AG04449 (cell line): ENCODE measurements at regions not wholly inside any gene's neighbourhood (a gene's known extent, or its start where the extent isn't known, plus 50 kb on each side); places are given as distances from the start of the nearest gene placed in this dataset.
"Not testable (repeated sequence)": the region's sequence is repeated elsewhere in the genome, so short reads cannot be mapped to it uniquely, and the experiment has no call there.

Experiments used
- CTCF ChIA-PET: fragments of 350-600 bp; formaldehyde crosslinking; extraction: SDS; loops from one replicate; lab custom pipeline; 2021; ENCODE audit warnings: antibody characterized with exemption; lab: Yijun Ruan, JAX
- POLR2A ChIA-PET: fragments of 400-600, 350-600 bp; formaldehyde crosslinking; extraction: SDS; loops from one replicate; lab custom pipeline; 2020; ENCODE audit warnings: antibody characterized with exemption, inconsistent platforms; lab: Yijun Ruan, JAX
- DNase-seq: peaks from one replicate; pipeline ENCODE4 v3.0.0-alpha.2; 2010; ENCODE audit warnings: low read depth, low spot score
- H3K4me3 ChIP-seq: 2 replicates; pipeline ENCODE4 v1.5.1; 2011; ENCODE audit warnings: low read depth, mild to moderate bottlenecking, control low read depth, low read length
- TF ChIP-seq, protein P1 (sequence below): IDR thresholded peaks from one replicate; pipeline ENCODE4 v1.5.1; 2011; ENCODE audit warnings: mild to moderate bottlenecking, moderate library complexity, low read length, control low read depth, inconsistent platforms; ENCODE audit not compliant: insufficient read depth; ENCODE audit errors: missing control alignments

DNA sequence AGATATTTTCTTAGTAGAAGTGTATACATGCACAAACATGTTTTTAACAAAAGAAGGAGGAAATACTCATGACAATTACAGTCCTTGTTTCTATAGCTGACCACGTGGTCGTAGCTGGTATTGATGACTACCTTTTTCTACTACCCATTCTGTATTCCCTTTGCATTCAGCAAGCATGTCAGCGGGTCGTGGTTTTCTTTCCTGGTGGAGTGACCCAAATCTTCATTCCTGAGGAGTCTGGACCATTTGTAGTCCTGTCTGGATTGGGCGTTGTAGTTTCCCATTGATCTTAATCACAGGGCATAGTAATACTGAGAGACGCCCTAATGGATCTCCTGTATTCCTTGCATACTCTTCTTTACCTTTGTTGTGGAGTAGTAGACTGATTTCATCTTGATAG lies 472.1 kb upstream of the RGS6 start:
- DNase-seq: no peak
- ChIA-PET POLR2A (no interaction called here), CTCF (no interaction called here)
- TF ChIP-seq, protein P1, sequence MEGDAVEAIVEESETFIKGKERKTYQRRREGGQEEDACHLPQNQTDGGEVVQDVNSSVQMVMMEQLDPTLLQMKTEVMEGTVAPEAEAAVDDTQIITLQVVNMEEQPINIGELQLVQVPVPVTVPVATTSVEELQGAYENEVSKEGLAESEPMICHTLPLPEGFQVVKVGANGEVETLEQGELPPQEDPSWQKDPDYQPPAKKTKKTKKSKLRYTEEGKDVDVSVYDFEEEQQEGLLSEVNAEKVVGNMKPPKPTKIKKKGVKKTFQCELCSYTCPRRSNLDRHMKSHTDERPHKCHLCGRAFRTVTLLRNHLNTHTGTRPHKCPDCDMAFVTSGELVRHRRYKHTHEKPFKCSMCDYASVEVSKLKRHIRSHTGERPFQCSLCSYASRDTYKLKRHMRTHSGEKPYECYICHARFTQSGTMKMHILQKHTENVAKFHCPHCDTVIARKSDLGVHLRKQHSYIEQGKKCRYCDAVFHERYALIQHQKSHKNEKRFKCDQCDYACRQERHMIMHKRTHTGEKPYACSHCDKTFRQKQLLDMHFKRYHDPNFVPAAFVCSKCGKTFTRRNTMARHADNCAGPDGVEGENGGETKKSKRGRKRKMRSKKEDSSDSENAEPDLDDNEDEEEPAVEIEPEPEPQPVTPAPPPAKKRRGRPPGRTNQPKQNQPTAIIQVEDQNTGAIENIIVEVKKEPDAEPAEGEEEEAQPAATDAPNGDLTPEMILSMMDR: no peak
- H3K4me3 ChIP-seq: no peak overlapping the region

DNA sequence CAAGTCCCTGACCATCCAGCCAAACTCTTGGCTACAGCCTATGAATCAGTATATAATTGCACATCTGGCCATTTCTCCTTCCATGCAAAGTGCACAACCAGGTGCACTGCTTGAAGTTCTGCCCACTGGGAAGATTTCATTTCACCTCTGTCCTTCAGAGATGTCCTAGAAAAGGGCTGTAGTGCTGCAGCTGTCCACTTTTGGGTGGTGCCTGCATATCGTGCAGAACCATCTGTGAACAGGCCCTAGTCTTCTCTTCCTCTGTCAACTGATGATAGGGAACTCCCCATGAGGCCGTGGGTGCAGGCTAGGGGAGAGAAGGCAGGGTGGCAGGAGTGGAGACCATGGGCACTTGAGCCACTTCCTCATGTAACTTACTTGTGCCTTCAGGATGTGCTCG lies 470.6 kb upstream of the RGS6 start:
- H3K4me3 ChIP-seq, CTCF ChIA-PET, DNase-seq, POLR2A ChIA-PET: not testable (repeated sequence)

DNA sequence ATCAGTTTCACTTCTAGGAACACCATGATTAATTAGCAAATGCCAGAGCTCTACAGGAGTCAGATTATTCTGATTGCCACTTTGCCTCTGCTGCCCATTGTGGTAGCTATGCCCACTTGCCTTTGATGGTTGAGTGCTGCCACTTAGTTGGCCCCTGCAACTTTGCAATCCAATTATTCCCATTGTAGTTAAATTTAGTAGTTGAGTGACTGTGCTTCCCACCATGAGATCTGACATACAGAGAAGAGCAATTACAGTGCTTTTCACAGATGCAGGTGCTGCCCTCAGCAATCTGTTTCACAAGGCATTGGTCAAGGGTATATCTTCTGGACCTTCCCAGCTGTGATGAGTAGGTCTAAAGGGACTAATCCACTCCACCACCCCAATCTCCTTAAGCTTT lies 468.4 kb upstream of the RGS6 start:
- POLR2A ChIA-PET: no interaction called here
- no peak for DNase-seq

DNA sequence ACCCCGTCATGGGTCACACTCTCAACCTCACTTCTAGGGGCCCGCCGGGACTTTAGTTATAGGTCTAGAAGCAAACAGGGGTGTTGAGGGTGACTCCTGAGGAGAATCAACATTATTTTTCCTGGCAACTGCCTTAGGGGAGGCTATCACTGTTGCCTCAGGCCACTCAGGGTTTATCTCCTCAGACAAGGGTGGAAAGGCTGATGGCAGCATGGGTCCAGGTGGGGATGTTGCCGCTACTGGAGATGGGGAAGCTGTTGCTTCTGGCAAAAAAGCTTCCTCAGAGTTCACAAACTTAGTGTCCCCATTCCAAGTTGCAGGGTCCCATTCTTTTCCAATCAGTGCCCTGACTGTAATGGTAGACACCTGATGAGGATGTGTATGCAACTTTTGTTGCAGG lies 467.4 kb upstream of the RGS6 start:
- POLR2A ChIA-PET: no interaction called here
- TF ChIP-seq, protein P1: no peak
- no peak overlapping the region for H3K4me3 ChIP-seq
- no peak for DNase-seq
- CTCF ChIA-PET: interaction anchor here (0.5 kb wide), 1 partner anchor 108 kb away, joined by 3 read pairs; no protein-coding TSS in a partner anchor

More for the DNA sequence above, 468.4 kb upstream of the RGS6 start:
- TF ChIP-seq, protein P1: no peak
- H3K4me3 ChIP-seq: no peak overlapping the region
- CTCF ChIA-PET: no interaction called here

DNA sequence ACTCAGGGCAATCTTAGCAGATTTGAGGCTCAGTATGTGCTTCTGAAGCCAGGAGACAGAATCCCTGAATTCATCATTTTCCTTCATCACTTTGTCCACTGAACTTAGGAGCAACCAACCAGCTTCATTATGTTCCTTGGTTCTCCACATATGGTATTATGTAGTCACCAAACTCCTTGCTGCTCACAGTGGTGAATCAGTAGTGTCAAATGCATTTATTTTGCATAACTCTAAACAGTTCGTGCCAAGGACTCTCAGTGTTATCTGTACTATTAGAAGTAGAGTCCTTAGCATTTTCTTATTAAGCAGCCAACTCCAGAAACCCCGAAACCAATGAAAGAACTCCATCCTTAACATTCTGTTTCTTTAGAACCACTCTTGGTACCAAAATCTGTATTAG lies 466.9 kb upstream of the RGS6 start:
- CTCF ChIA-PET: interaction anchor here (0.5 kb wide), 1 partner anchor 108 kb away, joined by 3 read pairs; no protein-coding TSS in a partner anchor
- POLR2A ChIA-PET: no interaction called here
- TF ChIP-seq, protein P1: no peak
- DNase-seq: no peak
- H3K4me3 ChIP-seq: no peak overlapping the region

DNA sequence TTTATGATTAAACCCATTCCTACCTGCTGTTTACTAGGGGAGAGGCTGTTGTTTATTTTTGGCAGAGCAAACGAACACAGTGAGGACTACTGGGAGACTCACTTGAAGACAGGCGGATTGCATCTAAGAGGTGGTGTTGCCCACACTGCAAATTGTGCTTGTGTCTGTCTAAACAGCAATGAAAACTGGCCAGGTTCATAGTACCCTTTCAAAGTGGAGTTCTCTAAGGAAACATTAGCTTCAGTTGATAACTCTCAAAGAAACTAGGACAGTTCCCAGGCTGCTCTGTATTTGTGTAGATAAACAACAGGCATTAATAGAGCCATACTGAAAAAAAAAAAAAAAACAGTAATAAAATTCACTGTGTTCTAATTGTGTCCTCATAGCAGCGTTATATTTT lies 466.0 kb upstream of the RGS6 start:
- POLR2A ChIA-PET: no interaction called here
- DNase-seq: no peak
- no peak overlapping the region for H3K4me3 ChIP-seq
- CTCF ChIA-PET: no interaction called here
- TF ChIP-seq, protein P1: no peak

DNA sequence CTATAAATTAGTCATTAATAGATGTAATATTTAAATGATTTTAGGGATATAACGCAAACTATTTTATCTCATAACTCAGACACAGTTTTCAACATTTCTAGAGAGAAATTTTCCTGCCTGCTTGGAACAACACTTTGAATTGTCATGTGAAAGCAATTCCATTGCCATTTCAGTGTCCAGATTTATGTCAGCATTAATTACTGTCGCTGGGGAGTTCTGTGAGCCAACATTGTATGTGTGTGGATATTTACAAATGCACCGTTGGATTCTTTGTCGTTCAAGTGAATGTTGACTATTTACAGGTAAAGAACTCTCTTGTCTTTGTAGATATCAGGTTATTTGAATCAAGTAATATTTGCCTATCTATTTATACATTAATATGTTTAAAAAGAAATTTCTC lies 465.3 kb upstream of the RGS6 start:
- no peak overlapping the region for H3K4me3 ChIP-seq
- TF ChIP-seq, protein P1: no peak
- DNase-seq: no peak
- ChIA-PET CTCF (no interaction called here), POLR2A (no interaction called here)
